Keratinocyte (primary cell): ENCODE measurements at regions not wholly inside any gene's neighbourhood (a gene's known extent, or its start where the extent isn't known, plus 50 kb on each side); places are given as distances from the start of the nearest gene placed in this dataset.

Experiments
- DNase-seq: peaks from one replicate; pipeline ENCODE4 v3.0.0-alpha.2; 2011; ENCODE audit warnings: low read depth, missing footprints, low spot score
- FAIRE-seq: peaks from 2 replicates; lab custom pipeline; 2011; peaks lifted over from hg19 to GRCh38; lab: Jason Lieb, UNC
- H2AFZ ChIP-seq: 2 replicates; pipeline ENCODE4 v1.6.0; 2012; ENCODE audit warnings: low read length, control low read depth, inconsistent platforms; ENCODE audit not compliant: control insufficient read depth
- H3K27ac ChIP-seq: 2 replicates; pipeline ENCODE4 v1.5.1; 2011; ENCODE audit warnings: low read length; ENCODE audit not compliant: control insufficient read depth, insufficient read depth
- H3K27me3 ChIP-seq: 3 replicates; pipeline ENCODE4 v1.6.0; 2011; ENCODE audit warnings: low read length; ENCODE audit not compliant: control insufficient read depth, insufficient read depth; ENCODE audit errors: extremely low read depth
- H3K36me3 ChIP-seq, 2 experiments: 2 replicates in 1 of 2; 3 replicates in 1 of 2; pipeline ENCODE4 v1.5.1; 2011; ENCODE audit warnings: low read length in 2 of 2, mild to moderate bottlenecking in 1 of 2; ENCODE audit not compliant: control insufficient read depth in 2 of 2, insufficient read depth in 2 of 2; ENCODE audit errors: extremely low read depth in 1 of 2
- H3K4me1 ChIP-seq: 3 replicates; pipeline ENCODE4 v1.5.1; 2011; ENCODE audit warnings: low read length; ENCODE audit not compliant: control insufficient read depth, insufficient read depth; ENCODE audit errors: extremely low read depth
- H3K4me2 ChIP-seq: 3 replicates; pipeline ENCODE4 v1.6.0; 2011; ENCODE audit warnings: low read depth, low read length; ENCODE audit not compliant: control insufficient read depth, insufficient read depth; ENCODE audit errors: extremely low read depth
- H3K4me3 ChIP-seq, 3 experiments: fragments of 200-600 bp in 1 of 3; sonication (generic) in 1 of 3; 2 replicates in 2 of 3; 3 replicates in 1 of 3; pipeline ENCODE4 v1.5.1; 2011 to 2016; ENCODE audit warnings: low read length in 3 of 3, mild to moderate bottlenecking in 3 of 3, control low read depth in 2 of 3, inconsistent platforms in 1 of 3, low read depth in 1 of 3, mixed read lengths in 1 of 3, mixed run types in 1 of 3, moderate library complexity in 1 of 3; ENCODE audit not compliant: control insufficient read depth in 2 of 3, insufficient read depth in 2 of 3; ENCODE audit errors: extremely low read depth in 1 of 3
- H3K79me2 ChIP-seq: 2 replicates; pipeline ENCODE4 v1.6.0; 2012; ENCODE audit warnings: low read length; ENCODE audit not compliant: control insufficient read depth, insufficient read depth
- H3K9ac ChIP-seq: 3 replicates; pipeline ENCODE4 v1.6.0; 2011; ENCODE audit warnings: low read length; ENCODE audit not compliant: control insufficient read depth, insufficient read depth; ENCODE audit errors: extremely low read depth
- H3K9me1 ChIP-seq: 3 replicates; pipeline ENCODE4 v1.6.0; 2011; ENCODE audit warnings: low read length; ENCODE audit not compliant: control insufficient read depth, insufficient read depth; ENCODE audit errors: extremely low read depth
- H3K9me3 ChIP-seq: 2 replicates; pipeline ENCODE4 v1.5.1; 2012; ENCODE audit warnings: low read depth, low read length; ENCODE audit not compliant: control insufficient read depth
- H4K20me1 ChIP-seq: 3 replicates; pipeline ENCODE4 v1.6.0; 2011; ENCODE audit warnings: low read length; ENCODE audit not compliant: control insufficient read depth, insufficient read depth; ENCODE audit errors: extremely low read depth
- CTCF ChIP-seq, 3 experiments: IDR thresholded peaks in 1 of 3; conservative IDR thresholded peaks in 1 of 3; optimal IDR thresholded peaks in 1 of 3; 2 replicates in 2 of 3; 3 replicates in 1 of 3; pipeline versions ENCODE3 to v1.5.1; 2011; ENCODE audit warnings: low read length in 3 of 3, mild to moderate bottlenecking in 3 of 3, moderate library complexity in 2 of 3, control low read depth in 1 of 3, inconsistent platforms in 1 of 3; ENCODE audit not compliant: insufficient read depth in 2 of 3; ENCODE audit errors: extremely low read depth in 1 of 3
- EZH2 ChIP-seq: IDR thresholded peaks from one replicate; pipeline ENCODE4 v1.6.1; 2012; ENCODE audit warnings: inconsistent platforms, mild to moderate bottlenecking, low read length, moderate library complexity
- dilution Hi-C: fragments of 300-500 bp; cut with MboI; formaldehyde crosslinking; loops from one replicate; pipeline ENCODE4 v1.7.0; 2020; ENCODE audit warnings: low sequenced_read_pairs; ENCODE audit not compliant: extremely low pct_ligation_motif_present

- TF ChIP-seq CTCF (optimal IDR thresholded peaks at IDR 0.05 in 1 of 3, IDR thresholded peaks at IDR 0.05 in 1 of 3, conservative IDR thresholded peaks at IDR 0.05 in 1 of 3; ENCODE audit: extremely low read depth in 1 of 3, insufficient read depth in 2 of 3, low read length in 3 of 3) = no peak
- TF ChIP-seq EZH2 = no peak
- dilution Hi-C loops = no loop called here
- no peak overlapping the region for H3K4me3 ChIP-seq
- no peak for DNase-seq
- no peak for FAIRE-seq
- H3K27me3 ChIP-seq = no peaks in the 10 kb centered on the region
- H3K4me1 ChIP-seq = peaks cover 3% of the 10 kb centered on the region
- H2AFZ ChIP-seq = no peak overlapping the region
- H3K36me3 ChIP-seq = no peaks in the 10 kb centered on the region
- H3K9me3 ChIP-seq = no peaks in the 10 kb centered on the region
- H3K79me2 ChIP-seq = no peaks in the 10 kb centered on the region
- H3K9ac ChIP-seq = no peak overlapping the region
- no peaks in the 10 kb centered on the region for H3K9me1 ChIP-seq
- H4K20me1 ChIP-seq = no peaks in the 10 kb centered on the region
- H3K4me2 ChIP-seq = no peak overlapping the region
- no peak overlapping the region for H3K27ac ChIP-seq
Measured at GRCh38 chr11:37320921-37321320, 722.9 kb upstream of the RAG2 start.

GRCh38 chr11:37317803-37318202, 719.8 kb upstream of the RAG2 start:
- Histone ChIP-seq H3K36me3 (no peaks in the 10 kb centered on the region), H3K4me1 (peaks cover 3% of the 10 kb centered on the region), H3K9me1 (no peaks in the 10 kb centered on the region), H3K79me2 (no peaks in the 10 kb centered on the region), H3K27me3 (no peaks in the 10 kb centered on the region), H3K9ac (no peak overlapping the region), H3K9me3 (no peaks in the 10 kb centered on the region), H4K20me1 (no peaks in the 10 kb centered on the region), H2AFZ (no peak overlapping the region), H3K4me2 (no peak overlapping the region), H3K27ac (no peak overlapping the region), H3K4me3 (no peak overlapping the region)
- no peak for DNase-seq
- TF ChIP-seq EZH2 = no peak
- TF ChIP-seq CTCF (optimal IDR thresholded peaks at IDR 0.05 in 1 of 3, IDR thresholded peaks at IDR 0.05 in 1 of 3, conservative IDR thresholded peaks at IDR 0.05 in 1 of 3; ENCODE audit: extremely low read depth in 1 of 3, insufficient read depth in 2 of 3, low read length in 3 of 3) = no peak
- no peak for FAIRE-seq
- dilution Hi-C loops = no loop called here
